ENCODE measurements at regions not wholly inside any gene's neighbourhood (a gene's known extent, or its start where the extent isn't known, plus 50 kb on each side); places are given as distances from the start of the nearest gene placed in this dataset.

DNA sequence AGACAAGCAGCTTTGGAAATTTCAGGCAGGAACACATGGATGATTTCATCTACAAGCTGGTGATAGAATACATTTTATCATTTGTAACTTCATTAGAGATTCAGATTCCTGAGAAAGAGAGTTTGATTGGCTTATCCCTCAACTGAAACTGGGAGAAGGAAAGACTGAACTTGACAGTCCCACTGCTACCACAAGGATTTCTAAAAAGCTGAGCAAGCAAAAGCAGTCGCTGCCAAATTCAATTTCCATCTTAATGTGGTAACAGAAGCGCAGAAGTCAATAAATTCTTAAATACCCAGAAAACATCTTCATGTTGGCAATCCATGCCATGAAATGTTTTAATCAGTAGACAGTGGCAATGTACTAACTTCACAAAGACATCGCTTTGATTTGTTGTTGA lies 172.1 kb upstream of the DACH1 start:
- no peak overlapping the region for H3K27ac ChIP-seq
- H3K27me3 ChIP-seq, result no peaks in the 10 kb centered on the region
- H3K36me3 ChIP-seq, result no peaks in the 10 kb centered on the region
- H3K4me3 ChIP-seq, result no peak overlapping the region
- TF ChIP-seq, protein P1, sequence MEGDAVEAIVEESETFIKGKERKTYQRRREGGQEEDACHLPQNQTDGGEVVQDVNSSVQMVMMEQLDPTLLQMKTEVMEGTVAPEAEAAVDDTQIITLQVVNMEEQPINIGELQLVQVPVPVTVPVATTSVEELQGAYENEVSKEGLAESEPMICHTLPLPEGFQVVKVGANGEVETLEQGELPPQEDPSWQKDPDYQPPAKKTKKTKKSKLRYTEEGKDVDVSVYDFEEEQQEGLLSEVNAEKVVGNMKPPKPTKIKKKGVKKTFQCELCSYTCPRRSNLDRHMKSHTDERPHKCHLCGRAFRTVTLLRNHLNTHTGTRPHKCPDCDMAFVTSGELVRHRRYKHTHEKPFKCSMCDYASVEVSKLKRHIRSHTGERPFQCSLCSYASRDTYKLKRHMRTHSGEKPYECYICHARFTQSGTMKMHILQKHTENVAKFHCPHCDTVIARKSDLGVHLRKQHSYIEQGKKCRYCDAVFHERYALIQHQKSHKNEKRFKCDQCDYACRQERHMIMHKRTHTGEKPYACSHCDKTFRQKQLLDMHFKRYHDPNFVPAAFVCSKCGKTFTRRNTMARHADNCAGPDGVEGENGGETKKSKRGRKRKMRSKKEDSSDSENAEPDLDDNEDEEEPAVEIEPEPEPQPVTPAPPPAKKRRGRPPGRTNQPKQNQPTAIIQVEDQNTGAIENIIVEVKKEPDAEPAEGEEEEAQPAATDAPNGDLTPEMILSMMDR (IDR thresholded peaks at IDR 0.05), result no peak
- no peak for TF ChIP-seq POLR2A (IDR thresholded peaks at IDR 0.05)
- no peaks in the 10 kb centered on the region for H3K4me1 ChIP-seq
- H3K9me3 ChIP-seq, result no peaks in the 10 kb centered on the region
- DNase-seq, result no peak
- intact Hi-C loops (cut with DNase I), result no loop called here
- 83% methylated on average over 3 of the region's 3 CpGs for WGBS, 2 donors

DNA sequence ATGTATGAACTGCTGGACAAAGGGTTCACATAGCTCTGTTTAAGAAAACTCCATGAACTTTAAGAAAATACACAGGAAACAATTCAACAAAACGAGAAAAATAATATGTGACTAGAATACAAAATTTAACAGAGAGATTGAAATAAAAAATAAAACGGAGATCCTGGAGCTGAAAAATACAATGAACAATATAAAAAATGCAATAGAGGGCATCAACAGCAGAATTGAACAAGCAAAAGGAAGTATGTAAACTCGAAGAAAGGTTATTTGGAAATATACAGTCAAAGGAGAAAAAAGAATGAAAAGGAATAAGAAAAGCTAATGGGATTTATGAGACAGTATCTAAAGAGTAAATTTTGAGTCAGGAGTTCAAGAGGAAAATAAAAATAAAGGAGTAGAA lies 163.0 kb upstream of the DACH1 start:
- 77 to 83% methylated on average over 3 of the region's 3 CpGs for WGBS, 2 donors
- intact Hi-C loops (cut with DNase I), result no loop called here
- TF ChIP-seq POLR2A (IDR thresholded peaks at IDR 0.05), result no peak
- TF ChIP-seq, protein P1 (IDR thresholded peaks at IDR 0.05), result no peak

DNA sequence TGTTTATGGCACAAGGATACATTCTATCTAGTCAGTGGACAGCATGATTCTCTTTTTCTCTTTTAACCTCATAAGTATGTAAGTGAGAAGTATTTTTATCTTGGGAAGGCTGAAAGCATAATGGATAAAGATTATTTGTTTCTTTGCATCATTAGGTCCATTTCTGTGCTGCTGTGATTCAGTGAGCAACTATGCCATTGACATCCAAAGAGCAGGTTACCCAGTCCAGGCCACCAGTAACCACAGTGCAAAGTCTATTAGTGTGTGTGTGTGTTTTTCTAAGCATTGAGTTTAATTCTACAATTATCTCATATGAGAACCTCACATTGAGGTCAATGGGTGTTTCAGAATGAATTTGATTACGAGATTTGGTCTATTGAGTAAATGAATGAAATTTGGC lies 158.8 kb upstream of the DACH1 start:
- 65 to 85% methylated on average over 1 of the region's 1 CpG for WGBS, 2 donors
- TF ChIP-seq POLR2A (IDR thresholded peaks at IDR 0.05), result no peak
- TF ChIP-seq, protein P1 (IDR thresholded peaks at IDR 0.05), result no peak
- Histone ChIP-seq H3K4me1 (no peaks in the 10 kb centered on the region), H3K36me3 (no peaks in the 10 kb centered on the region), H3K27me3 (no peaks in the 10 kb centered on the region), H3K4me3 (no peak overlapping the region), H3K27ac (no peak overlapping the region), H3K9me3 (peaks cover 0 to 14% (median 4%) of the 10 kb centered on the region in 3 donors)
- intact Hi-C loops (cut with DNase I), result no loop called here
- no peak for DNase-seq

More for the DNA sequence above, 163.0 kb upstream of the DACH1 start:
- Histone ChIP-seq H3K36me3 (no peaks in the 10 kb centered on the region), H3K4me1 (no peaks in the 10 kb centered on the region), H3K9me3 (peaks cover 0 to 14% (median 4%) of the 10 kb centered on the region in 3 donors), H3K27ac (no peak overlapping the region), H3K27me3 (no peaks in the 10 kb centered on the region), H3K4me3 (no peak overlapping the region)
- DNase-seq, result no peak

DNA sequence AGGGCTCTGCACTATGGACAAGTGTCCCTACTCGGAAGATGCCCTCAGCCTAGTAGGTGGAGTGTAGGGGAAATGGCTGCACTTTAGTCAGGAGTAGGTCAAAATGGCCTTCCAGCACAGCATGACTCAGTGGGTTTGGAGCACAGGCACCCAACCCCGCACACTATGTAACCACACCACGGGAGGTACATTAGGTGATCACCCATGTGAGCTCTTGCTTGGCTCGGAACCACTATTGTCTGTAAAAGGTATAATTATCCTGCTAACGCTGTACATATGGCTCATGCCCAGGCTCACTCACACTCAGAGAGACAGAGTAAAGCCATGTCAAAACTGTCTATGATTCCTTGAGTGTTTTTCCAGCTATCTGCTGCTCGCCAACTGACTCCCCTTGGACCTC lies 156.9 kb upstream of the DACH1 start:
- Histone ChIP-seq H3K27me3 (no peaks in the 10 kb centered on the region), H3K27ac (no peak overlapping the region), H3K36me3 (no peaks in the 10 kb centered on the region), H3K4me1 (no peaks in the 10 kb centered on the region), H3K4me3 (no peak overlapping the region), H3K9me3 (no peaks in the 10 kb centered on the region)
- 89 to 91% methylated on average over 4 to 5 of the region's 6 CpGs for WGBS, 2 donors
- no peak for DNase-seq
- TF ChIP-seq POLR2A (IDR thresholded peaks at IDR 0.05), result no peak
- TF ChIP-seq, protein P1 (IDR thresholded peaks at IDR 0.05), result no peak
- intact Hi-C loops (cut with DNase I), result no loop called here

DNA sequence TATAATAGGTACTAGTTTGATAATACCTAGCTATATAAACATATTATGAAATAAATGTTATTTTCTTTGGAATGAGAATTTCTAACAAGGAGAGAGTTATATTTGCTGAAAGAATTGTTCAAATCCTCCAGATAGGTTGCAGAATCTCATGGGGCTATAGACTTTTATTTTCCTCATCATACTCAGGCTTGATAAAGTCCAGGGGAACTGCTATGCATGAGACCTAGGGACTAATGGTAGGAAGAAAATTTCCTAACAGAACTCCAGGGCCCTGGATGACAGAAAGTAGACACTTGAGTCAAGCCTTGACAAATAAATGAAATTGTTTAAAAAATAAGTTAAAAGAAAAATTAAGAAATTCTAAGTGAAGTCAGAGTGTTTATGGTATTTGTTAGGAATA lies 138.5 kb upstream of the DACH1 start:
- TF ChIP-seq, protein P1 (IDR thresholded peaks at IDR 0.05), result no peak
- TF ChIP-seq POLR2A (IDR thresholded peaks at IDR 0.05), result no peak
- intact Hi-C loops (cut with DNase I), result no loop called here
- no peak overlapping the region for H3K4me3 ChIP-seq
- no peaks in the 10 kb centered on the region for H3K36me3 ChIP-seq
- no peaks in the 10 kb centered on the region for H3K4me1 ChIP-seq
- DNase-seq, result no peak
- H3K27me3 ChIP-seq, result no peaks in the 10 kb centered on the region
- no peak overlapping the region for H3K27ac ChIP-seq
- no peaks in the 10 kb centered on the region for H3K9me3 ChIP-seq

All from esophagus squamous epithelium (tissue), 5 donors.